Ovary (tissue), 3 donors: ENCODE measurements at regions not wholly inside any gene's neighbourhood (a gene's known extent, or its start where the extent isn't known, plus 50 kb on each side); places are given as distances from the start of the nearest gene placed in this dataset.

Experiments used
- POLR2A ChIP-seq: fragments of 450-650 bp; IDR thresholded peaks from one replicate; pipeline ENCODE4 v1.6.1; 2017; ENCODE audit warnings: antibody characterized with exemption, mild to moderate bottlenecking, moderate library complexity
- TF ChIP-seq, protein P1 (sequence below), 3 donors: fragments of 450-650 bp in 2 of 3; fragments of 200-600 bp in 1 of 3; IDR thresholded peaks; one replicate each; pipeline versions ENCODE4 v1.5.1 to v1.8.0; 2016 to 2022; ENCODE audit warnings: antibody characterized with exemption in 3 of 3, mild to moderate bottlenecking in 1 of 3
- donor health status: DM: no; HTN: no; CAD: no.

GRCh38 chr5:117539692-117540091, 965.1 kb upstream of the SEMA6A start:
- TF ChIP-seq, protein P1, sequence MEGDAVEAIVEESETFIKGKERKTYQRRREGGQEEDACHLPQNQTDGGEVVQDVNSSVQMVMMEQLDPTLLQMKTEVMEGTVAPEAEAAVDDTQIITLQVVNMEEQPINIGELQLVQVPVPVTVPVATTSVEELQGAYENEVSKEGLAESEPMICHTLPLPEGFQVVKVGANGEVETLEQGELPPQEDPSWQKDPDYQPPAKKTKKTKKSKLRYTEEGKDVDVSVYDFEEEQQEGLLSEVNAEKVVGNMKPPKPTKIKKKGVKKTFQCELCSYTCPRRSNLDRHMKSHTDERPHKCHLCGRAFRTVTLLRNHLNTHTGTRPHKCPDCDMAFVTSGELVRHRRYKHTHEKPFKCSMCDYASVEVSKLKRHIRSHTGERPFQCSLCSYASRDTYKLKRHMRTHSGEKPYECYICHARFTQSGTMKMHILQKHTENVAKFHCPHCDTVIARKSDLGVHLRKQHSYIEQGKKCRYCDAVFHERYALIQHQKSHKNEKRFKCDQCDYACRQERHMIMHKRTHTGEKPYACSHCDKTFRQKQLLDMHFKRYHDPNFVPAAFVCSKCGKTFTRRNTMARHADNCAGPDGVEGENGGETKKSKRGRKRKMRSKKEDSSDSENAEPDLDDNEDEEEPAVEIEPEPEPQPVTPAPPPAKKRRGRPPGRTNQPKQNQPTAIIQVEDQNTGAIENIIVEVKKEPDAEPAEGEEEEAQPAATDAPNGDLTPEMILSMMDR (IDR thresholded peaks at IDR 0.05) = no peak
- no peak for TF ChIP-seq POLR2A
